ENCODE measurements at regions not wholly inside any gene's neighbourhood (a gene's known extent, or its start where the extent isn't known, plus 50 kb on each side); places are given as distances from the start of the nearest gene placed in this dataset.

DNA sequence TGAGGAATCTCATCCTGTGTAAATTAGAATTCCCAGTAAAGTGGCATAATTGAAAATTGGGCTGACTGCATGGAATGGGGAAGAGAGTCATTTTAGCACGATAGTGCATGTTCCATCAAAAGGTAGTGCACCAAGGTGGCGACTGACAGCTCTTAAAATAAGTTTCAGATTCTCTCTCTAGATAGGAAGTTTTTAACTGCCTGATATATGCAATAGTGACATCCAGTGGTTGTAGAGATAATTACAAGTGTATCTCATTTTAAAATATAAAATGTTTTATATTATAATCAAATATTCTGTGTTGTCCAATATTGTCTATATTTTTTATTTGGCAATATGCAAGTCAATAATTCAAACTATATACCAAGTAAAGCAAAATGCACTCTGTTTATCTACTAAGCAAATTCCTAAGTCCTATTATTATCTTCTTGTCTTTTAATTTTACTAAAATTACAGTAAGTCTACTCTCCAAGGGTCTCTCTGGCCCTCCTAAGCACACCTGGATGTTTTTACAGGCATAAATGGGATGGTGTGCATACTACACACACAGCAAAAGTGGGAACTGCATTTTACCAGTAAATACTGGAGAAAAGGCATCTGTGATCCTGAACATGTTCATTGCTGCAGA lies 397.7 kb upstream of the HNRNPA3 start:
- Mint-ChIP-seq H3K4me1 (ENCODE audit: low read depth, unreplicated experiment) (no peaks in the 10 kb centered on the region), H3K9me3 (ENCODE audit: low read depth, unreplicated experiment) (no peaks in the 10 kb centered on the region), H3K27ac (ENCODE audit: unreplicated experiment) (no peak overlapping the region), H3K36me3 (ENCODE audit: insufficient read depth, unreplicated experiment) (no peaks in the 10 kb centered on the region), H3K27me3 (ENCODE audit: unreplicated experiment) (no peaks in the 10 kb centered on the region), H3K4me3 (ENCODE audit: low read depth, unreplicated experiment) (no peak overlapping the region)
- no peak for DNase-seq
- CTCF ChIA-PET, result interaction anchor here (0.6 to 1.9 kb wide), 4 partner anchors 57 to 688 kb away, joined by 3 to 13 read pairs (median 4); no protein-coding TSS in a partner anchor
- BruUV-seq (replicated peaks), result no TSS peak
- TF ChIP-seq, protein P1, sequence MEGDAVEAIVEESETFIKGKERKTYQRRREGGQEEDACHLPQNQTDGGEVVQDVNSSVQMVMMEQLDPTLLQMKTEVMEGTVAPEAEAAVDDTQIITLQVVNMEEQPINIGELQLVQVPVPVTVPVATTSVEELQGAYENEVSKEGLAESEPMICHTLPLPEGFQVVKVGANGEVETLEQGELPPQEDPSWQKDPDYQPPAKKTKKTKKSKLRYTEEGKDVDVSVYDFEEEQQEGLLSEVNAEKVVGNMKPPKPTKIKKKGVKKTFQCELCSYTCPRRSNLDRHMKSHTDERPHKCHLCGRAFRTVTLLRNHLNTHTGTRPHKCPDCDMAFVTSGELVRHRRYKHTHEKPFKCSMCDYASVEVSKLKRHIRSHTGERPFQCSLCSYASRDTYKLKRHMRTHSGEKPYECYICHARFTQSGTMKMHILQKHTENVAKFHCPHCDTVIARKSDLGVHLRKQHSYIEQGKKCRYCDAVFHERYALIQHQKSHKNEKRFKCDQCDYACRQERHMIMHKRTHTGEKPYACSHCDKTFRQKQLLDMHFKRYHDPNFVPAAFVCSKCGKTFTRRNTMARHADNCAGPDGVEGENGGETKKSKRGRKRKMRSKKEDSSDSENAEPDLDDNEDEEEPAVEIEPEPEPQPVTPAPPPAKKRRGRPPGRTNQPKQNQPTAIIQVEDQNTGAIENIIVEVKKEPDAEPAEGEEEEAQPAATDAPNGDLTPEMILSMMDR (IDR thresholded peaks at IDR 0.05; ENCODE audit: unreplicated experiment), result peak; percentile 39
- intact Hi-C loops (cut with micrococcal nuclease; ENCODE audit: unreplicated experiment), result loop anchor here (2.0 kb wide), 2 partner anchors 162 to 688 kb away; no protein-coding TSS in a partner anchor

DNA sequence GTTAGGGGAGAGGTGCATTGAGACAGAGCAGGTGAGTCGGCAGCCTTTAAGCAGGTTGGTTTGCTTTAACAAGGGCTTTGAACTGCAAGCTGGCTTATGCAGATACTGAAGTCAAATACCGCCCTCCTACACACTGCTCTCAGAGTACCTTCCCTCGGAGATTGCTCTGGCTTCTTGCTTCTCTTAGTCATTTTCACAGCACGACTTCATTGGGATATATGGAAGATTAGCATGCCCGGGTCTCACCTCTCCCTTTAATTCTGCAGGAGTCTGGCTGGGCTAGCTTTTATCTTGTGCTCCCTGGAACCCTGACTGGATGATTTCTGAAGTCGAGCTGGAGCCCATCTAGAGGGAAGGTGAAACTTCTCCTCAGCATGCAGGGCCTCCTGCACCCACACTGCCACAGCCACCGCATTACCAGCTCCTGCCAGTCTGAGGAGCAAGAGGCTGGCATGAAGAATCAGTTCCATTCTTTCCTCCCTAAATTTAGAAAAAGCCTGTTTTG lies 395.5 kb upstream of the HNRNPA3 start:
- intact Hi-C loops (cut with micrococcal nuclease; ENCODE audit: unreplicated experiment), result loop anchor here (1.0 kb wide), 1 partner anchor 330 kb away; no protein-coding TSS in a partner anchor
- H3K36me3 Mint-ChIP-seq (ENCODE audit: insufficient read depth, unreplicated experiment), result no peaks in the 10 kb centered on the region
- BruUV-seq (replicated peaks), result no TSS peak
- H3K27me3 Mint-ChIP-seq (ENCODE audit: unreplicated experiment), result peaks cover 10% of the 10 kb centered on the region
- no peak overlapping the region for H3K4me3 Mint-ChIP-seq (ENCODE audit: low read depth, unreplicated experiment)
- no peak overlapping the region for H3K27ac Mint-ChIP-seq (ENCODE audit: unreplicated experiment)
- TF ChIP-seq, protein P1 (IDR thresholded peaks at IDR 0.05; ENCODE audit: unreplicated experiment), result peak; percentile 15
- peak; percentile 30 for DNase-seq
- H3K4me1 Mint-ChIP-seq (ENCODE audit: low read depth, unreplicated experiment), result no peaks in the 10 kb centered on the region
- no peaks in the 10 kb centered on the region for H3K9me3 Mint-ChIP-seq (ENCODE audit: low read depth, unreplicated experiment)
- CTCF ChIA-PET, result interaction anchor here (0.6 to 1.9 kb wide), 2 partner anchors 12 to 332 kb away, joined by 3 to 4 read pairs; no protein-coding TSS in a partner anchor

DNA sequence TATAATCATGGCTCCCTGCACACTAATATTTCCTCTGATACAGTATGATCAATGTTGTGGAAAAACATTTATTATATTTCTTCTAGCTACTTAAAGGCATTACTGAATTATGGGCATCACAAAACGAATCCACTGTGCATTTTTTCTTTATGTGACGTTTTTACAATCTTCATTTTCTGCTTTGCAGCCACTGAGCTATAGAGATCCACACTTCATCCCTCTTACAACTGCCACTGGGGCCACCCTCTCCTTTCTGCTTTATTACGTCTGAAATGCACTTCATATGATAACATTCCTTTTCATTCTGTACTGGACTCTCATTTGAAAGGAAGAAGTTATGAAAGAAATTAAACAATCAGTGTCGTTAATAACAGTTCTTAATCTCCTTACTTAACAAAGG lies 394.5 kb upstream of the HNRNPA3 start:
- H3K27me3 Mint-ChIP-seq (ENCODE audit: unreplicated experiment), result peaks cover 18% of the 10 kb centered on the region
- DNase-seq, result no peak
- CTCF ChIA-PET, result interaction anchor here (1.9 kb wide), 1 partner anchor 331 kb away, joined by 4 read pairs; no protein-coding TSS in a partner anchor
- H3K4me3 Mint-ChIP-seq (ENCODE audit: low read depth, unreplicated experiment), result no peak overlapping the region
- intact Hi-C loops (cut with micrococcal nuclease; ENCODE audit: unreplicated experiment), result no loop called here
- H3K9me3 Mint-ChIP-seq (ENCODE audit: low read depth, unreplicated experiment), result no peaks in the 10 kb centered on the region
- no TSS peak for BruUV-seq (replicated peaks)
- TF ChIP-seq, protein P1 (IDR thresholded peaks at IDR 0.05; ENCODE audit: unreplicated experiment), result no peak
- H3K36me3 Mint-ChIP-seq (ENCODE audit: insufficient read depth, unreplicated experiment), result no peaks in the 10 kb centered on the region
- no peaks in the 10 kb centered on the region for H3K4me1 Mint-ChIP-seq (ENCODE audit: low read depth, unreplicated experiment)
- H3K27ac Mint-ChIP-seq (ENCODE audit: unreplicated experiment), result no peak overlapping the region

DNA sequence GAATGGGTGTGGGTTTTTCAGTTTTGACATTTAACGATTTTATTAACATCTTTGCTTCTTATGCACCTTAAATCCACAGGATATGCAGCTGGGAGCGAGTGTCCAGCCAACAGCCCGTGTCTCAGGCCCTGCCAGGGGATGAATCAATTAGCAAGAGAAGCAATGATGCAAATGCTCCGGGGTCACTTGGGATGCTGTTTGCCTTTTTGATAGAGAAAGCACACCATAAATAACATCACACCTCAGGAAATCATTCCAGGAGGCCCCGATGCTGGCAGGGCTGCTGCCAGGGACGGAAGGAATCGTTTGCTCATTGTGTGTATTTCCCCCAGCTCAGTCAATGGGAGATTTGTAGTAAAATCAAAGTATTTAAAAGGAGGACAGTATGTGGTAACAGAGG lies 394.0 kb upstream of the HNRNPA3 start:
- BruUV-seq (replicated peaks), result no TSS peak
- intact Hi-C loops (cut with micrococcal nuclease; ENCODE audit: unreplicated experiment), result no loop called here
- no peak overlapping the region for H3K4me3 Mint-ChIP-seq (ENCODE audit: low read depth, unreplicated experiment)

More for the DNA sequence above, 394.0 kb upstream of the HNRNPA3 start:
- no peak overlapping the region for H3K27ac Mint-ChIP-seq (ENCODE audit: unreplicated experiment)
- no peaks in the 10 kb centered on the region for H3K9me3 Mint-ChIP-seq (ENCODE audit: low read depth, unreplicated experiment)
- peaks cover 23% of the 10 kb centered on the region for H3K27me3 Mint-ChIP-seq (ENCODE audit: unreplicated experiment)
- H3K36me3 Mint-ChIP-seq (ENCODE audit: insufficient read depth, unreplicated experiment), result no peaks in the 10 kb centered on the region
- TF ChIP-seq, protein P1 (IDR thresholded peaks at IDR 0.05; ENCODE audit: unreplicated experiment), result no peak
- CTCF ChIA-PET, result interaction anchor here (1.9 kb wide), 1 partner anchor 330 kb away, joined by 4 read pairs; no protein-coding TSS in a partner anchor
- no peak for DNase-seq
- no peaks in the 10 kb centered on the region for H3K4me1 Mint-ChIP-seq (ENCODE audit: low read depth, unreplicated experiment)

All from Calu3 (cell line).